Stimulated activated CD4-positive, alpha-beta T cell treated with anti-CD3 and anti-CD28 coated beads, Interleukin-4, amount 100 ng/mL, for 48 hours (primary cell): ENCODE measurements at regions not wholly inside any gene's neighbourhood (a gene's known extent, or its start where the extent isn't known, plus 50 kb on each side); places are given as distances from the start of the nearest gene placed in this dataset.
"Not testable (repeated sequence)": the region's sequence is repeated elsewhere in the genome, so short reads cannot be mapped to it uniquely, and the experiment has no call there.

ENCODE experiments used
- DNase-seq, 2 donors: peaks; one replicate each; pipeline ENCODE4 v3.0.0-alpha.2; 2020; ENCODE audit warnings: low read depth in 2 of 2

- no peak for DNase-seq
These were observed 79.5 kb upstream of the DMRT1 start for GRCh38 chr9:761793-762560.

- DNase-seq = no peak
These were observed 77.8 kb upstream of the DMRT1 start for GRCh38 chr9:763692-764091.

DNA sequence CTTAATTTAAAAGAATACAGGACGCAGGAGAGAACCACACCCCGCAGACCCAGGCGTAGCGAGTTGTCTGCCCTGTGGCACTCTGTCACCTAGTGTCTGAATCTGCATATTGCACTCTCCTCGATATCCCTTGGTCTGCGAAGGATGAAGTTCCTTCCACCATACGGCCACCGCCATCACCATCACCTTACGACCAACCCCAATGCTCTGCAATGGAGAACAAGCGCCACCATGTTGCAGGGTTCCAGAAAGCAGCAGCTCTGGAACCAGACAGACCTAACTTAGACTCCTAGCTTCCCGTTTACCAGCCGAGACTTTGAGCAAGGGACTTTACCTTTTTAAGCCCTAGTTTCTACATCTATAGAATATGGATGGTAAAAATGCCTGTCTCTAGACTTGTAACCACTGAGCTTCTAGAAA lies 77.4 kb upstream of the DMRT1 start:
- peak in 1 of 2 donors; percentile 37 for DNase-seq

DNA sequence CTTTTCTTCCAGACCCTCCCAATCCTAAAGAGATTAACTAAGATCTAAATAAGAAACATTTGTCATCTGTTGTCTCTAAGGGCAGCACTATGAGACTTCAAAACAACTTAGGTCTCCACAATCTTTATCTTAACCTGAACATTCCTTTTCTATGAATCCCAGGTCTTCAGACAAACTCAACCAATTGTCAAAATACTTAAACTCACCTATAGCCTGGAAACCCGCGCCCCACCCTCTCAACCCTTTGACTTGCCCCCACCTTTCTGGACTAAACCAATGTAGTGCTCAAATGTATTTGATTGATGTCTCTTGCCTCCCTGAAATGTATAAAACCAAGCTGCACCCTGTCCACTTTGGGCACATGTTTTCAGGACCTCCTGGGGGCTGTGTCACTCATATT lies 76.5 kb upstream of the DMRT1 start:
- DNase-seq = no peak

- DNase-seq = not testable (repeated sequence)
These were observed 74.4 kb upstream of the DMRT1 start for GRCh38 chr9:767061-767561.

GRCh38 chr9:776086-776485 lies 65.4 kb upstream of the DMRT1 start:
- DNase-seq = no peak

- no peak for DNase-seq
These were observed 63.5 kb upstream of the DMRT1 start for GRCh38 chr9:777978-778377.

DNA sequence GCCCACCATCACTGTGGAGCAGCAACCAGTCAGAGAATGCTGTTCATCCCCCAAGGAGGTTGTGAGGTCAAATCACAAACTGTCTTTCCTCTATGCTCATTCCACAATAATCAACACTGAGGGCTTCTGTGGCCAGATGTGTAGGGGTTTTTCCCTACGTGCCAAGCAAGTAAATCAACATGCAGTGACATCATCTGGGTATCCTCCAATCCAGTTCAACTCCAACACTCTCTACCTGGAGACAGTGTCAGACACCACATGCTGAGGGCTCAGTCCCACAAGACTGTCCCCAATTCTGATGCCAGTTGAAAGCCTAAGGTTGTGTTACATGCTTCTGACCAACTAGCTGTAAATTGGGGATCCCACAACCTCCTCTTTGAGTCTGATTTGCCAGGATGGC lies 57.3 kb upstream of the DMRT1 start:
- DNase-seq = no peak

GRCh38 chr9:784916-785315 lies 56.6 kb upstream of the DMRT1 start:
- DNase-seq = no peak

DNA sequence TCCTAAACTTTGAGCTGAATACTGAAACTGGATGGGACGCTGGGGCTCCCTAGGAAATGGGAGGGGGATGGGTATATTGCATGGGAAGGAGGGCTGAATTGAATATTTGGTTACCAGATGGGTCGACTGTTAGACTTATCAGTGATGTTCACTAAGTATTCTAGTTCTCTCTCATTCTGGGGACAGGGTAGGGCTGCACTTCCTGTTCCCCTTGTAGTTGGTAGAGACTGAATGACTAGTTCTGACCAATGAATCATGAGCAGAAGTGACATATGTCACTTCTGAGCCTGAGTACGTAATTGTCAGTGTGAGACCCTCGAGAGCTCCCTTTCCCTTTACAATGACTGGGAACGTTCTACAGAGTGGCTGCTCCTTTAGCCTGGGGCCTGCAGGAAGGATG lies 55.5 kb upstream of the DMRT1 start:
- DNase-seq = no peak

DNA sequence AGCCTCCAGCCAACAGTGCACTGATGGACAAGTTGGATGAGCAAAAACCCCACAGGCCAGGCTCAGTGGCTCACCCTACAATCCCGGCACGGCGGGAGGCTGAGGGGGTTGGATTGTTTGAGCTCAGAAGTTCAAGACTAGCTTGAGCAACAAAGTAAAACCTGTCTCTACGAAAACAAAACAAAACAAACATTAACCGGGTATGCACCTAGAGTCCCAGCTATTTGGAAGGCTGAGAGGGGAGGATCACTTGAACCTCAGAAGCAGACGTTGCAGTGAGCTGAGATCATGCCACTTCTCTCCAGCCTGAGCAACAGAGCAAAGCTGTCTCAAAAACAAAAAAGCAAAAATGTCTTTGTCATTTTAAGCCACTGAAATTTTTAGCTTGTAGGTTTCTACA lies 55.1 kb upstream of the DMRT1 start:
- DNase-seq = no peak

DNA sequence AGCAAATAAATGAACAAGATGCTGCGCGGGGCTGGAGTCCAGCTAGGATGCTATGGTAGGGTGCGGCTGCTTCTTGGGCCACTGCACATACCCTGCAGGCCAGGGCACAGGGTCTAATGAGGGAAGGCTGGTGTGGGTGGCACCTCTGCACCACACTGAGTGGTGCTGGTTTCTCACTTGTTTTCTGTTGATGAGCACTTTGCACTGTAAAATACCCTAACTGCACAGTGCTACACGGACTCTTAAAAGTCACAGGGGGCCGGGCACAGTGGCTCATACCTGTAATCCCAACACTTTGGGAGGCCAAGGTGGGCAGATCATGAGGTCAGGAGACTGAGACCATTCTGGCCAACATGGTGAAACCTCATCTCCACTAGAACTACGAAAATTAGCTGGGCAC lies 52.7 kb upstream of the DMRT1 start:
- no peak for DNase-seq
